NCI-H748 (cell line): ENCODE measurements at regions not wholly inside any gene's neighbourhood (a gene's known extent, or its start where the extent isn't known, plus 50 kb on each side); places are given as distances from the start of the nearest gene placed in this dataset.

Experiments used
- DNase-seq: peaks from one replicate; lab custom pipeline; 2025; ENCODE audit not compliant: unreplicated experiment; lab: John Stamatoyannopoulos, UW

GRCh38 chrX:10021461-10022272, 54.5 kb downstream of the CLDN34 start:
- DNase-seq: no peak

DNA sequence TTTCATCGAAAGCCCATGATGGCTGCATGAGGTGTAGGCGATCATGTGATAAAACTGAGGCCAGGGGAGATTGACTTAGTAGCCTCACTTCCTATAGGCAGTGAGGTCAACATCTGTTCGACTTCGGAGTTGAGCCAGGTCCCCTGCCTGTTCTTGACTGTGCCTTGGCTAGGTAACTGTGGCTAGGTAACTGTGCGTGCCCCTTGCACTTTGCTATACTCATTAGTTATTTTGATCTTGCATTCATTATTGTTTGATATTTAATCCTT, 55.0 kb downstream of the CLDN34 start:
- DNase-seq: no peak

GRCh38 chrX:10022580-10023245, 55.6 kb downstream of the CLDN34 start:
- DNase-seq: no peak

DNA sequence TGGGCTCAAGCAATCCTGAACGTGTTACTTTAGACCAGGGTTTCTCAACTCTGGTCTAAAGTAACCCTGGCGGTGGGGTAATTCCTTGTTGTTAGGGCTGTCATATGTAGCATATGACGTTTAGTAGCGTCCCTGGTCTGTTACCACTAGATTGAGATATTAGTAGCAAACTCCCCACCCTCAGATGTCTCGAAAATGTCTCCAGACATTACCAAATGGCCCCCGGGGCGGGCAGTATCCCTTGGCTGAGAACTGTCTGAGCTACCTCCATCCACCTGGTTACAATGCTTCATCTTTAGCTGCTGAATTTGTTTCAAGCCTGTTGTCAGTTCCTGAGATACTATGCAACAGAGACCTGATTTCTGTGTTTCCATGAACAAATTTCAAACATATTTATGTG, 56.7 kb downstream of the CLDN34 start:
- DNase-seq: no peak

DNA sequence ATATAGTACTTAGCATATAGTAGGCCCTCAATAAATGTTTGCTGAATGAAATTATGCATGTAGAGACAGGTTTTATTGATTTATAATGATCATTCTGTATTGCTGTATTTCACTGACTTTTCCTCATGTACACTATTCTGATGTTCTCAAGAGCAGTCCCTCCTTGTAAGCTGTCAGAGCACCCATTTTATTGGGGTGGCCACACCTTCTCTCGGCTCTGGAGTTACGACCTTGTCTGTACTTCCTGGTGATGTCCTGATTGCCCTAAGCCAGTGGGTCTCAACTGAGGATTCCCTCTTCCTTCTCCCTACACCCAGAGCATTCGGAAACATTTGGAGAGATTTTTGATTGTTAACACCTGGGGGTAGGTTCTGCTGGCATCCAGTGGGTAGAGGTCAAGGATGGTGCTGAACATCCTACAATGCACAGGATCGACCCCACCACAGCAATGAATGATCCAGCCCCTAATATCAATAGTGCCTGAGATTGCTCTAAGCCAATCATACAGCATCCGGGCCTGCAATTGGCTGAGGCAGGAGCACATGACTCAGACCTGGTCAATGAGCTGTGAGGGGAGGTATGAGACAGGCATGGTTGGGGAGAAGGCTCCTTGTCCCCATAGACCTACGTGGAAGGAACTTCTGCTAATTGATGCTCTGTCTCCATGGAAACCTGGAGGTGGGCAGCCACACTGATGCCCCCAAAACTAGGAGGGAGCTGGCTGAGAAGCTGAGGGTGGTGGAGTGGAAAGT, 58.8 kb downstream of the CLDN34 start:
- DNase-seq: no peak

DNA sequence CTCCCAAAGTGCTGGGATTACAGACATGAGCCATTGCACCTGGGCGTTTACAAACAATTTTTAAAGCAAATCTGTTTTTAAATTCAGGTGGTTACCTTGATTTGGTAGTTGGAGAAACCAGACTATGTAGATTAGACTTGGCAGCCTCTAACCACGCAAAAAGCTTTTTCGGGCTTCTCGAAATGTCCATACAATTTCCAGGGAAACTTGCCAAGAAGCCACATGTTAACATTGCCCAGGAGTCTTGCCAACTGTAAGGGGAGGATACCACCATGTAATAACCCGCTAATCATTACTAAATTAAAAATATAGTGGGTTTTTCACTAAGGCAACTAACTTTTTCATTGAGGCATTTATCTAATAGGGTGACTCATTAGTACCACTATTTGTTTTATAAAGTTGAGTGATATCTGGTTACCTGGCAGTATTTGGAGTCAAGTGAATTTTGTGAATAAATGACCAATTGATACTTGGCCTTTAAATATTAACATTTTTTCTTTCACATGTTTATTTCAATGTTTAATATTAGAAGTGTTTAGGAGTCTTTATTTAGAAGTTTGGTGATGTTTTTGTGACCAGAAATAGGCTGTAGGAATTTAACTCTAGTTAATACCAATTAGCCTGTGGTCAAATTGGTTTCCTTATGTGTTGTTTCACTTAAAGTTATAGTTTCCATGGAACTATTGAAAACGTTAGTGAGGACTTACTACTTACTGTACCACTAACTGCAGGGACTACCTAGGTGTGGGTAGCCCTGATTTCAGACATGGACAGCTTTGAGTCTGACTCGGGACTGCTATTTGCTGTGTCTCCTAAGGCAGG, 61.3 kb downstream of the CLDN34 start:
- DNase-seq: no peak

GRCh38 chrX:10030570-10030969, 63.4 kb downstream of the CLDN34 start:
- no peak for DNase-seq

- no peak for DNase-seq
Measured at GRCh38 chrX:10031746-10032145, 64.6 kb downstream of the CLDN34 start.

DNA sequence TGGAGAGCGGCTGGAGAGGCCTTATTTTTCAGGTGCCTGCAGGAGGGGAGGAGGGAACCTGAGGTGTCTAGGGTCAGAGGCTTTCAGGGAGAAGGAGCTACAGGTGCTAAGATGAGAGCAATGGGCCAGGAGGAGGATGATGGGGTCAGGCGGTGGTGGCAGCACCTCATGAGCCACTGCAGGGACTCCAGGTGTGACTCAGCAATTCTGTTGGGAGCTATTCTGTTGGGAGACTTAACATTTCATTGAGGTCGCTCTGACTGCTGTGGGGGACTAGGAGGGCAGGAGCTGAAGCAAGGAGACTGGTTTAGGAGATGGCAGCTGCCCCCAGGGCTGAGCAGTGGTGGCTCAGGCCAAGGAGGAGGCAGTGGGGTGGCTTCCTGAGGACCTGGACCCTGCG, 65.0 kb downstream of the CLDN34 start:
- no peak for DNase-seq

- DNase-seq: no peak
Measured at GRCh38 chrX:10033375-10034007, 66.3 kb downstream of the CLDN34 start.

GRCh38 chrX:10034740-10035260, 67.6 kb downstream of the CLDN34 start:
- no peak for DNase-seq

- DNase-seq: no peak
Measured at GRCh38 chrX:10038585-10038984, 71.4 kb downstream of the CLDN34 start.

DNA sequence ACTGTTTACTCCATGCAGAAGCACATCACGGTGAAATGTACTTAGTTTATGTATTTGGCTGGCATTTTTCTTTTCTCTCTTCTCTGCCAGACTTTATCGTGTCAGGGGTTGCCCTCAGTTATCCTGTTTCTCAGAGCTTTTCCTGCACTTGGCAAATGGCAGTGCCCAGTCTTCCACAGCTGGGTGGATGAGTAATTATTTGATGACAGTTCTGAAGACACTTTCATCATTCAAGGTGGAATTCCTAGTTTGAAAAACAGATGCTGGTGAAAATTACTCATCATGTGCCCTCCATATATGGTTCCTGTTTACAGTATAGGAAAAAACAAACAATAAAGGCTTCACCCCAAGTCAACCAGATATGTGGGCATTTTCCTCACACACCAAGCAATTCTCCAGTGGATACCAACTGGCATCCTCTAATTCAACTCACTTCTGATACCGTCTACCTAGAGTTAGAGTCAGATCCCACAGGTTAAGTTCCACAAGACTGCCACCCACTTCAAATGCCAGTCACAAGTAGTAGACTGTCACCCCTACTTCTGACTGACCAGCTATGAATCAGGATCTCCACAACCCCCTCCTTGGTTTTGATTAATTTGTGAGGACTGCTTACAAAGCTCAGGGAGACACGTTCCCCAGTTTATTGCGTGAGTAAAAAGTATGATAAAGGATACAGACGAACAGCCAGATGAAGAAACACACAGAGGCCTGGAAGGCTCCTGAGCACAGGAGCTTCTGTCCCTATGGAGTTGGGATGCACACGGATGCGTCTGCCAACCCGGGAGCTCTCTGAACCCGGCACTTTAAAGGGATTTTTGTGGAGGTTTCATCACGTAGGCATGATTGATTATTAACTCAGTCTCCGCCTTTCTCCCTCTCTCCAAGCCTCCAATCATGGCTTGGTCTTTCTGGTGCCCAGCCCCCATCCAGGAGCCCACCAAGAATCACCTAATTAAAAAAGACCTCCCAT, 72.9 kb downstream of the CLDN34 start:
- no peak for DNase-seq

DNA sequence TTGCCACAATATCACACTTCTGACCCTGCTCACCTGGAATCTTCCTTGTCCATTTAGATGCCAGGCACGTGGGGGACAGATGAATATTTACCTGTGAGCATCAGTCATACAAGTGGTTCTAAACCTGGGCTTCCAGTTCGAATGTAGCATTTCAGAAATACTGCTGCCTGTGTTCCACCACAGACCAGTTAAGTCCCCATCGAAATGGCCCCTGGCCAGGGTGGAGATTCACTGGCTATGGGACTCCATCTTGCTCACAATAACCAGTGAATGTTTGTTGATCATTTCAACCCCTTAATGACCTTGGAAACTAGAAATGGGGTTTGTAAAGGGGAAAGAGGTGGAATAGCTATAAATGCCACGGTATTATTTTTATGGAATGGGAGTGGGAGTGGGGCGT, 73.8 kb downstream of the CLDN34 start:
- DNase-seq: no peak

DNA sequence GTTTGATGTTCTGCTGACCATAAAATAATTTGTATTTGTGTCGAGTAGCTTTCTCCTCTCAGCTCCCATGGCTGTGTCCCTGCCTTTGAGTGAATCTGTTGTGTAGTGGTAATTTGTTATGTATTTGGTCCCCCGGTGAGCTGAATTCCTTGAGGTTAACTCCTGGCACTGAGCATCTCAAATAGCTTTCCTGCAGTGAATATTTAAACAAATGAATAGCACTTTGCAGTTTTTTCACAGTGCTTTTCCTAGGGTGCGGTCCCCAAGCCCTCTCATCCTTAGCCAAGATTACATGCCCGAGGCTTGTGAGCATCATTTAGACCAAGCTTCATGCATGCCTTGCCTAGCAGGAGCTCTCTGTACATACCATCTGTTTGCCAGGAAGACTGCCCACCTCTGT, 74.2 kb downstream of the CLDN34 start:
- no peak for DNase-seq

DNA sequence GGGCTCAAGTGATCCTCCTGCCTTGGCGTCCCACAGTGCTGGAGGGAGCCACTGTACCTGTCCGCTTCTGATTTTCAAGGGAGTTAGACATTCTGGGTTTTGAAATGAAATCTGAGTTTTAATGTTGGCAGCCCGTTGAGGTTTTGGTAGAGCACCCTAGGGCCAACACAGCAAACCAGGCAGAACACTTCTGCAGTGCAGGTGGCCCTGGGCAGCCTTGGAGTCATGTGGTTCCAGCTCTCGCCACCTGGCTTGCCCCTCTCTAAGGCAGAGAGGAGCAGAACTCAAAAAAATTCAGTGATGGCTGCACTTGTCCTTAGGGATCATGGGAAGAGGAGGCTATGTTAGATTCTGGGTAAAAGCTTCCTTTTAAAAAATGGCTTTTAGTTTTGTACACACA, 74.9 kb downstream of the CLDN34 start:
- DNase-seq: no peak

DNA sequence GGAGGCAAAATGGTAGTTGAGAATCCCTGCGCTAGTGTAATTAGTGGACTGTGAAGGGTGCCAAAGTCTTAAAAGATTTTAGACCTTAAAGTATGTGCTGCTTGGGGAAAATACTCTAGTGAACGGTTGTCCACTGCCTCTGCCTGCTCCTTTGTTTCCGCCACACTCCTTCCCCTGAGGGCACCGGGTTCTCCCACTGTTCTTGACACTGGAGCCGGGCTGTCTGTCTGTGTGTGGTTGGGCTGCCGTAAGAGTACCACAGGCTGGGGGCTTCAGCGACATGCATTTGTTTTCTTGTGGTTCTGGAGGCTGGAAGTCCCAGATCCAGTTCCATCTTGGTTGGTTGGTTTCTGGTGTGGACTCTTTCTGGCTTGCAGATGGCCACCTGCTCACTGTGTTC, 76.2 kb downstream of the CLDN34 start:
- DNase-seq: no peak

- DNase-seq: no peak
Measured at GRCh38 chrX:10044021-10044420, 76.9 kb downstream of the CLDN34 start.

- no peak for DNase-seq
Measured at GRCh38 chrX:10045327-10046000, 78.3 kb downstream of the CLDN34 start.
